ENCODE measurements at regions not wholly inside any gene's neighbourhood (a gene's known extent, or its start where the extent isn't known, plus 50 kb on each side); places are given as distances from the start of the nearest gene placed in this dataset.
"Not testable (repeated sequence)": the region's sequence is repeated elsewhere in the genome, so short reads cannot be mapped to it uniquely, and the experiment has no call there.

DNA sequence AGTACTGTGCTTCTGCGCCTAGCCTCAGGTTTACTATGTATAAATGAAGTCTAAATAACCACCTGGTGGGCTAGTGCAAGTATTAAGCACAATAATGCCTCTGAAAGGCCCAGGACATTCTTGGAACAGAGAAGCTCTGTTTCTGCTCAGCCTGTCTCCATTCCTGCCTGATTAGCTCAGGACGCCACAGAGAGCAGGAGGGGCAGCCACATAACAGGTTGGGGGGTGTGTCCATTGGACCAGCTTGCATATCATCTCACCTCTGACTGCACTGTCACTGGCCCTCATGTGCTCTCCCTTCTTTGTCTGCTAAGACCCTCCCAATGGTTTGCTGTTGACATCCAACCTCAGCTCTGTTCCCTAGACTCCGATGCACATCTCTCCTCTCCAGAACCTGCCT is 52.8 kb upstream of the IKZF1 start:
- in situ Hi-C loops (cut with MboI; ENCODE audit: low pct_unique_long_range_greater_than_20kb, low sequenced_read_pairs, unreplicated experiment) = no loop called here
- DNase-seq (ENCODE audit: low spot score) = no peak
- TF ChIP-seq, protein P1, sequence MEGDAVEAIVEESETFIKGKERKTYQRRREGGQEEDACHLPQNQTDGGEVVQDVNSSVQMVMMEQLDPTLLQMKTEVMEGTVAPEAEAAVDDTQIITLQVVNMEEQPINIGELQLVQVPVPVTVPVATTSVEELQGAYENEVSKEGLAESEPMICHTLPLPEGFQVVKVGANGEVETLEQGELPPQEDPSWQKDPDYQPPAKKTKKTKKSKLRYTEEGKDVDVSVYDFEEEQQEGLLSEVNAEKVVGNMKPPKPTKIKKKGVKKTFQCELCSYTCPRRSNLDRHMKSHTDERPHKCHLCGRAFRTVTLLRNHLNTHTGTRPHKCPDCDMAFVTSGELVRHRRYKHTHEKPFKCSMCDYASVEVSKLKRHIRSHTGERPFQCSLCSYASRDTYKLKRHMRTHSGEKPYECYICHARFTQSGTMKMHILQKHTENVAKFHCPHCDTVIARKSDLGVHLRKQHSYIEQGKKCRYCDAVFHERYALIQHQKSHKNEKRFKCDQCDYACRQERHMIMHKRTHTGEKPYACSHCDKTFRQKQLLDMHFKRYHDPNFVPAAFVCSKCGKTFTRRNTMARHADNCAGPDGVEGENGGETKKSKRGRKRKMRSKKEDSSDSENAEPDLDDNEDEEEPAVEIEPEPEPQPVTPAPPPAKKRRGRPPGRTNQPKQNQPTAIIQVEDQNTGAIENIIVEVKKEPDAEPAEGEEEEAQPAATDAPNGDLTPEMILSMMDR (IDR thresholded peaks at IDR 0.05; ENCODE audit: extremely low read depth, insufficient read depth, missing control alignments) = no peak

DNA sequence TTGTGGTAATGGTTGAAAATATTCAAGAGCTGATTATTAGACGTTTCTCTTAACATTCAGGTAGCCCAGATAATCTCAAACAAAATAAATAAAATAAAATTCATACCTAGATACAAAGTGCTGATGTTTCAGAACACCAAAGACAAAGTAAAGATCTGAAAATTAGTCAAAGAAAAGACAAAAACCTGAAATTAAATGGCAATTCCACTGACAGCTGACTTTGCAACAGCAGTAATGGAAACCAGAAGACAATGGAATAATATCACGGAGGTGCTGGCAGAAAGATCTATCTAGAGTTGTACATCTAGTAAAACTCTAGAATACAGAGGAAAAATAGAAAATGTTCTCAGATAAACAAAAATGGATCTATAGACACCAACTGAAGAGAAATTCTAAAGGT is 58.0 kb upstream of the IKZF1 start:
- TF ChIP-seq, protein P1 (IDR thresholded peaks at IDR 0.05; ENCODE audit: extremely low read depth, insufficient read depth, missing control alignments) = no peak
- in situ Hi-C loops (cut with MboI; ENCODE audit: low pct_unique_long_range_greater_than_20kb, low sequenced_read_pairs, unreplicated experiment) = no loop called here
- no peak for DNase-seq (ENCODE audit: low spot score)

- in situ Hi-C loops (cut with MboI; ENCODE audit: low pct_unique_long_range_greater_than_20kb, low sequenced_read_pairs, unreplicated experiment); DNase-seq (ENCODE audit: low spot score): not testable (repeated sequence)
Observed at GRCh38 chr7:50242111-50242510, 62.4 kb upstream of the IKZF1 start.

GRCh38 chr7:50240699-50241098 is 63.8 kb upstream of the IKZF1 start:
- DNase-seq (ENCODE audit: low spot score); in situ Hi-C loops (cut with MboI; ENCODE audit: low pct_unique_long_range_greater_than_20kb, low sequenced_read_pairs, unreplicated experiment): not testable (repeated sequence)

- no peak for DNase-seq (ENCODE audit: low spot score)
- in situ Hi-C loops (cut with MboI; ENCODE audit: low pct_unique_long_range_greater_than_20kb, low sequenced_read_pairs, unreplicated experiment) = no loop called here
- TF ChIP-seq, protein P1 (IDR thresholded peaks at IDR 0.05; ENCODE audit: extremely low read depth, insufficient read depth, missing control alignments) = peak; percentile 47
Observed at GRCh38 chr7:50229964-50230363, 74.6 kb upstream of the IKZF1 start.

GRCh38 chr7:50228148-50228547 is 76.4 kb upstream of the IKZF1 start:
- in situ Hi-C loops (cut with MboI; ENCODE audit: low pct_unique_long_range_greater_than_20kb, low sequenced_read_pairs, unreplicated experiment) = no loop called here
- DNase-seq (ENCODE audit: low spot score) = no peak
- TF ChIP-seq, protein P1 (IDR thresholded peaks at IDR 0.05; ENCODE audit: extremely low read depth, insufficient read depth, missing control alignments) = no peak

- DNase-seq (ENCODE audit: low spot score) = no peak
- TF ChIP-seq, protein P1 (IDR thresholded peaks at IDR 0.05; ENCODE audit: extremely low read depth, insufficient read depth, missing control alignments) = no peak
- in situ Hi-C loops (cut with MboI; ENCODE audit: low pct_unique_long_range_greater_than_20kb, low sequenced_read_pairs, unreplicated experiment) = no loop called here
Observed at GRCh38 chr7:50227726-50228125, 76.8 kb upstream of the IKZF1 start.

- peak; percentile 11 for DNase-seq (ENCODE audit: low spot score)
- TF ChIP-seq, protein P1 (IDR thresholded peaks at IDR 0.05; ENCODE audit: extremely low read depth, insufficient read depth, missing control alignments) = no peak
- in situ Hi-C loops (cut with MboI; ENCODE audit: low pct_unique_long_range_greater_than_20kb, low sequenced_read_pairs, unreplicated experiment) = no loop called here
Observed at GRCh38 chr7:50226669-50227068, 77.8 kb upstream of the IKZF1 start.
